ENCODE measurements at regions not wholly inside any gene's neighbourhood (a gene's known extent, or its start where the extent isn't known, plus 50 kb on each side); places are given as distances from the start of the nearest gene placed in this dataset.

GRCh38 chr12:127398016-127398710 lies 868.8 kb upstream of the TMEM132C start:
- Histone ChIP-seq H3K4me3 (replicated peaks; ENCODE audit: low read depth, low read length) (no peak overlapping the region), H3K27me3 (replicated peaks; ENCODE audit: control insufficient read depth, insufficient read depth, low read length) (no peaks in the 10 kb centered on the region), H3K36me3 (ENCODE audit: control insufficient read depth, insufficient read depth, low read length) (no peaks in the 10 kb centered on the region)
- DNase-seq (ENCODE audit: extremely low read depth, insufficient read length) = no peak
- no peak for TF ChIP-seq CTCF (IDR thresholded peaks at IDR 0.05; ENCODE audit: insufficient read depth, low read length, poor library complexity, severe bottlenecking)

- TF ChIP-seq CTCF (IDR thresholded peaks at IDR 0.05; ENCODE audit: insufficient read depth, low read length, poor library complexity, severe bottlenecking) = no peak
- Histone ChIP-seq H3K27me3 (replicated peaks; ENCODE audit: control insufficient read depth, insufficient read depth, low read length) (no peaks in the 10 kb centered on the region), H3K4me3 (replicated peaks; ENCODE audit: low read depth, low read length) (no peak overlapping the region), H3K36me3 (ENCODE audit: control insufficient read depth, insufficient read depth, low read length) (no peaks in the 10 kb centered on the region)
- DNase-seq (ENCODE audit: extremely low read depth, insufficient read length) = no peak
These were observed 867.5 kb upstream of the TMEM132C start for GRCh38 chr12:127399451-127399850.

- Histone ChIP-seq H3K4me3 (replicated peaks; ENCODE audit: low read depth, low read length) (no peak overlapping the region), H3K36me3 (ENCODE audit: control insufficient read depth, insufficient read depth, low read length) (no peaks in the 10 kb centered on the region), H3K27me3 (replicated peaks; ENCODE audit: control insufficient read depth, insufficient read depth, low read length) (no peaks in the 10 kb centered on the region)
- DNase-seq (ENCODE audit: extremely low read depth, insufficient read length) = no peak
- TF ChIP-seq CTCF (IDR thresholded peaks at IDR 0.05; ENCODE audit: insufficient read depth, low read length, poor library complexity, severe bottlenecking) = no peak
These were observed 866.7 kb upstream of the TMEM132C start for GRCh38 chr12:127400221-127400620.

GRCh38 chr12:127401005-127401404 lies 866.0 kb upstream of the TMEM132C start:
- no peak for TF ChIP-seq CTCF (IDR thresholded peaks at IDR 0.05; ENCODE audit: insufficient read depth, low read length, poor library complexity, severe bottlenecking)
- DNase-seq (ENCODE audit: extremely low read depth, insufficient read length) = no peak
- no peak overlapping the region for H3K4me3 ChIP-seq (replicated peaks; ENCODE audit: low read depth, low read length)
- H3K27me3 ChIP-seq (replicated peaks; ENCODE audit: control insufficient read depth, insufficient read depth, low read length) = no peaks in the 10 kb centered on the region
- no peaks in the 10 kb centered on the region for H3K36me3 ChIP-seq (ENCODE audit: control insufficient read depth, insufficient read depth, low read length)

- DNase-seq (ENCODE audit: extremely low read depth, insufficient read length) = no peak
- H3K27me3 ChIP-seq (replicated peaks; ENCODE audit: control insufficient read depth, insufficient read depth, low read length) = no peaks in the 10 kb centered on the region
- TF ChIP-seq CTCF (IDR thresholded peaks at IDR 0.05; ENCODE audit: insufficient read depth, low read length, poor library complexity, severe bottlenecking) = no peak
- H3K4me3 ChIP-seq (replicated peaks; ENCODE audit: low read depth, low read length) = no peak overlapping the region
- no peaks in the 10 kb centered on the region for H3K36me3 ChIP-seq (ENCODE audit: control insufficient read depth, insufficient read depth, low read length)
These were observed 865.4 kb upstream of the TMEM132C start for GRCh38 chr12:127401536-127401935.

Measured in GM06990 (cell line).